GM12892 (cell line): ENCODE measurements at regions not wholly inside any gene's neighbourhood (a gene's known extent, or its start where the extent isn't known, plus 50 kb on each side); places are given as distances from the start of the nearest gene placed in this dataset.

Experiments
- POLR2A ChIP-seq: IDR thresholded peaks from 2 replicates; pipeline ENCODE4 v1.6.1; 2011; ENCODE audit warnings: low read depth, low read length, control low read depth
- POLR2AphosphoS5 ChIP-seq: IDR thresholded peaks from 2 replicates; pipeline ENCODE4 v1.6.1; 2011; ENCODE audit warnings: low read depth, low read length, control low read depth

DNA sequence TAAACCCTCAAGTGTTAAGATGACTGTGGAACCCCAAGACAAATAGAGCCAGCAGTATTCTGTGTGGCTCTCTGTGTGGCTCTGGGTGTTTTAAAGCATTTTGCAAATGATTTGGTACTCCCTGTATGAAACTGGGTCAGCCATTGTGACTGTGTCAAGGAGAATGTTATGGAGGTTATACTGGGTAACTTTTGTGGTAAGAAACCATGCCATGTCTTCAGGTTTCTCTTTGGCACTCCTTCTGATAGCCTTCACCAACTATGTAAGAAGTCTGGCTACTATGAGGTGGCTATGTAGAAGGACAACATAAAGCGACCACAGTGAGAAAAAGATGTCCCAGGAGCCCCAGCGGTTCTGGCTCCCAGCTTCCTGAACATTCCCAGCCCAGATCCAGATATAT is 226.6 kb upstream of the RHOBTB1 start:
- TF ChIP-seq POLR2AphosphoS5: no peak
- TF ChIP-seq POLR2A: no peak
